H1 (cell line): ENCODE measurements at regions not wholly inside any gene's neighbourhood (a gene's known extent, or its start where the extent isn't known, plus 50 kb on each side); places are given as distances from the start of the nearest gene placed in this dataset.

Experiments used
- ASH2L ChIP-seq: fragments of 200-600, 300-600 bp; sonication (generic); IDR thresholded peaks from one replicate; pipeline ENCODE4 v1.7.1; 2017; ENCODE audit warnings: low read length
- CBX5 ChIP-seq: fragments of 300-800, 300-1000 bp; sonication (generic); IDR thresholded peaks from 2 replicates; pipeline ENCODE4 v1.7.1; 2016; ENCODE audit warnings: antibody characterized with exemption, low read length, low read depth
- CREB1 ChIP-seq: IDR thresholded peaks from 2 replicates; pipeline ENCODE4 v1.6.1; 2012; ENCODE audit warnings: inconsistent platforms
- PHF8 ChIP-seq: fragments of 200-600 bp; sonication (generic); conservative IDR thresholded peaks from 2 replicates; pipeline ENCODE4 v1.7.1; 2012; ENCODE audit warnings: low read depth, mild to moderate bottlenecking, inconsistent platforms, low read length, moderate library complexity
- SAP30 ChIP-seq: fragments of 300-600 bp; sonication (generic); IDR thresholded peaks from 2 replicates; pipeline ENCODE4 v1.7.1; 2012; ENCODE audit warnings: low read length, moderate library complexity, mild to moderate bottlenecking, inconsistent platforms; ENCODE audit not compliant: insufficient read depth, insufficient replicate concordance
- SIN3A ChIP-seq, 2 experiments: IDR thresholded peaks in 1 of 2; conservative IDR thresholded peaks in 1 of 2; 2 replicates each; pipeline ENCODE4 v1.6.1; 2011 to 2012; ENCODE audit warnings: low read length in 2 of 2, improper control_type of control experiment in 1 of 2, low read depth in 1 of 2, mild to moderate bottlenecking in 1 of 2
- TF ChIP-seq, protein P1 (sequence below): IDR thresholded peaks from 2 replicates; pipeline ENCODE4 v1.6.1; 2012; ENCODE audit warnings: low read length, inconsistent platforms
- TF ChIP-seq, protein P2 (sequence below): fragments of 300-600 bp; sonication (generic); IDR thresholded peaks from 2 replicates; pipeline ENCODE4 v1.7.1; 2012; ENCODE audit warnings: low read length, moderate library complexity, mild to moderate bottlenecking, inconsistent platforms; ENCODE audit not compliant: insufficient replicate concordance

DNA sequence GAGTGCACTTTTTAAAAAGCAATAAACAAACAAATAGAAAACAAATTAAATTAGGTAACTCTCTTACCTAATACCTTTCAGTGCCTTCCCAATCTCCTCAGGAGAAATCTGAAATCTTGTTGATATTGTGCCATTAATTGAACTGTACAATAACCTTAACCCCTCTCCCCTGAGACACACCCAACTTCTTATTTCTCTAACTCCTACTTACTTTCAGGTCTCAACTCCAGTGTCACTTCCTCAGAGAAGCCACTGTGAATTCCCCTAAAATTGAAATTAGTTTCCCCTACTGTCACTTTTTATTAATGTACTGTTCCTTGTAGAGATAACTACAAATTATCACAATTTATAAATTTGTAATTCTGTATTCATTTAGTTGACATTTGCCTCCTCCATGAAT is 295.3 kb upstream of the TNC start (continued):
- TF ChIP-seq, protein P1, sequence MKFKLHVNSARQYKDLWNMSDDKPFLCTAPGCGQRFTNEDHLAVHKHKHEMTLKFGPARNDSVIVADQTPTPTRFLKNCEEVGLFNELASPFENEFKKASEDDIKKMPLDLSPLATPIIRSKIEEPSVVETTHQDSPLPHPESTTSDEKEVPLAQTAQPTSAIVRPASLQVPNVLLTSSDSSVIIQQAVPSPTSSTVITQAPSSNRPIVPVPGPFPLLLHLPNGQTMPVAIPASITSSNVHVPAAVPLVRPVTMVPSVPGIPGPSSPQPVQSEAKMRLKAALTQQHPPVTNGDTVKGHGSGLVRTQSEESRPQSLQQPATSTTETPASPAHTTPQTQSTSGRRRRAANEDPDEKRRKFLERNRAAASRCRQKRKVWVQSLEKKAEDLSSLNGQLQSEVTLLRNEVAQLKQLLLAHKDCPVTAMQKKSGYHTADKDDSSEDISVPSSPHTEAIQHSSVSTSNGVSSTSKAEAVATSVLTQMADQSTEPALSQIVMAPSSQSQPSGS: no peak
- TF ChIP-seq SIN3A (conservative IDR thresholded peaks at IDR 0.05 in 1 of 2, IDR thresholded peaks at IDR 0.05 in 1 of 2; ENCODE audit: low read depth in 1 of 2, low read length in 2 of 2) (no peak), CREB1 (no peak), ASH2L (no peak), SAP30 (no peak), PHF8 (no peak), CBX5 (no peak)
- TF ChIP-seq, protein P2, sequence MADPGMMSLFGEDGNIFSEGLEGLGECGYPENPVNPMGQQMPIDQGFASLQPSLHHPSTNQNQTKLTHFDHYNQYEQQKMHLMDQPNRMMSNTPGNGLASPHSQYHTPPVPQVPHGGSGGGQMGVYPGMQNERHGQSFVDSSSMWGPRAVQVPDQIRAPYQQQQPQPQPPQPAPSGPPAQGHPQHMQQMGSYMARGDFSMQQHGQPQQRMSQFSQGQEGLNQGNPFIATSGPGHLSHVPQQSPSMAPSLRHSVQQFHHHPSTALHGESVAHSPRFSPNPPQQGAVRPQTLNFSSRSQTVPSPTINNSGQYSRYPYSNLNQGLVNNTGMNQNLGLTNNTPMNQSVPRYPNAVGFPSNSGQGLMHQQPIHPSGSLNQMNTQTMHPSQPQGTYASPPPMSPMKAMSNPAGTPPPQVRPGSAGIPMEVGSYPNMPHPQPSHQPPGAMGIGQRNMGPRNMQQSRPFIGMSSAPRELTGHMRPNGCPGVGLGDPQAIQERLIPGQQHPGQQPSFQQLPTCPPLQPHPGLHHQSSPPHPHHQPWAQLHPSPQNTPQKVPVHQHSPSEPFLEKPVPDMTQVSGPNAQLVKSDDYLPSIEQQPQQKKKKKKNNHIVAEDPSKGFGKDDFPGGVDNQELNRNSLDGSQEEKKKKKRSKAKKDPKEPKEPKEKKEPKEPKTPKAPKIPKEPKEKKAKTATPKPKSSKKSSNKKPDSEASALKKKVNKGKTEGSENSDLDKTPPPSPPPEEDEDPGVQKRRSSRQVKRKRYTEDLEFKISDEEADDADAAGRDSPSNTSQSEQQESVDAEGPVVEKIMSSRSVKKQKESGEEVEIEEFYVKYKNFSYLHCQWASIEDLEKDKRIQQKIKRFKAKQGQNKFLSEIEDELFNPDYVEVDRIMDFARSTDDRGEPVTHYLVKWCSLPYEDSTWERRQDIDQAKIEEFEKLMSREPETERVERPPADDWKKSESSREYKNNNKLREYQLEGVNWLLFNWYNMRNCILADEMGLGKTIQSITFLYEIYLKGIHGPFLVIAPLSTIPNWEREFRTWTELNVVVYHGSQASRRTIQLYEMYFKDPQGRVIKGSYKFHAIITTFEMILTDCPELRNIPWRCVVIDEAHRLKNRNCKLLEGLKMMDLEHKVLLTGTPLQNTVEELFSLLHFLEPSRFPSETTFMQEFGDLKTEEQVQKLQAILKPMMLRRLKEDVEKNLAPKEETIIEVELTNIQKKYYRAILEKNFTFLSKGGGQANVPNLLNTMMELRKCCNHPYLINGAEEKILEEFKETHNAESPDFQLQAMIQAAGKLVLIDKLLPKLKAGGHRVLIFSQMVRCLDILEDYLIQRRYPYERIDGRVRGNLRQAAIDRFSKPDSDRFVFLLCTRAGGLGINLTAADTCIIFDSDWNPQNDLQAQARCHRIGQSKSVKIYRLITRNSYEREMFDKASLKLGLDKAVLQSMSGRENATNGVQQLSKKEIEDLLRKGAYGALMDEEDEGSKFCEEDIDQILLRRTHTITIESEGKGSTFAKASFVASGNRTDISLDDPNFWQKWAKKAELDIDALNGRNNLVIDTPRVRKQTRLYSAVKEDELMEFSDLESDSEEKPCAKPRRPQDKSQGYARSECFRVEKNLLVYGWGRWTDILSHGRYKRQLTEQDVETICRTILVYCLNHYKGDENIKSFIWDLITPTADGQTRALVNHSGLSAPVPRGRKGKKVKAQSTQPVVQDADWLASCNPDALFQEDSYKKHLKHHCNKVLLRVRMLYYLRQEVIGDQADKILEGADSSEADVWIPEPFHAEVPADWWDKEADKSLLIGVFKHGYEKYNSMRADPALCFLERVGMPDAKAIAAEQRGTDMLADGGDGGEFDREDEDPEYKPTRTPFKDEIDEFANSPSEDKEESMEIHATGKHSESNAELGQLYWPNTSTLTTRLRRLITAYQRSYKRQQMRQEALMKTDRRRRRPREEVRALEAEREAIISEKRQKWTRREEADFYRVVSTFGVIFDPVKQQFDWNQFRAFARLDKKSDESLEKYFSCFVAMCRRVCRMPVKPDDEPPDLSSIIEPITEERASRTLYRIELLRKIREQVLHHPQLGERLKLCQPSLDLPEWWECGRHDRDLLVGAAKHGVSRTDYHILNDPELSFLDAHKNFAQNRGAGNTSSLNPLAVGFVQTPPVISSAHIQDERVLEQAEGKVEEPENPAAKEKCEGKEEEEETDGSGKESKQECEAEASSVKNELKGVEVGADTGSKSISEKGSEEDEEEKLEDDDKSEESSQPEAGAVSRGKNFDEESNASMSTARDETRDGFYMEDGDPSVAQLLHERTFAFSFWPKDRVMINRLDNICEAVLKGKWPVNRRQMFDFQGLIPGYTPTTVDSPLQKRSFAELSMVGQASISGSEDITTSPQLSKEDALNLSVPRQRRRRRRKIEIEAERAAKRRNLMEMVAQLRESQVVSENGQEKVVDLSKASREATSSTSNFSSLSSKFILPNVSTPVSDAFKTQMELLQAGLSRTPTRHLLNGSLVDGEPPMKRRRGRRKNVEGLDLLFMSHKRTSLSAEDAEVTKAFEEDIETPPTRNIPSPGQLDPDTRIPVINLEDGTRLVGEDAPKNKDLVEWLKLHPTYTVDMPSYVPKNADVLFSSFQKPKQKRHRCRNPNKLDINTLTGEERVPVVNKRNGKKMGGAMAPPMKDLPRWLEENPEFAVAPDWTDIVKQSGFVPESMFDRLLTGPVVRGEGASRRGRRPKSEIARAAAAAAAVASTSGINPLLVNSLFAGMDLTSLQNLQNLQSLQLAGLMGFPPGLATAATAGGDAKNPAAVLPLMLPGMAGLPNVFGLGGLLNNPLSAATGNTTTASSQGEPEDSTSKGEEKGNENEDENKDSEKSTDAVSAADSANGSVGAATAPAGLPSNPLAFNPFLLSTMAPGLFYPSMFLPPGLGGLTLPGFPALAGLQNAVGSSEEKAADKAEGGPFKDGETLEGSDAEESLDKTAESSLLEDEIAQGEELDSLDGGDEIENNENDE: no peak
